GM20000 (cell line): ENCODE measurements at regions not wholly inside any gene's neighbourhood (a gene's known extent, or its start where the extent isn't known, plus 50 kb on each side); places are given as distances from the start of the nearest gene placed in this dataset.
"Not testable (repeated sequence)": the region's sequence is repeated elsewhere in the genome, so short reads cannot be mapped to it uniquely, and the experiment has no call there.

Experiments
- DNase-seq: peaks from one replicate; pipeline ENCODE4 v3.0.0; 2012; ENCODE audit warnings: low spot score
- TF ChIP-seq, protein P1 (sequence below): IDR thresholded peaks from 2 replicates; pipeline ENCODE4 v1.5.1; 2012; ENCODE audit warnings: mild to moderate bottlenecking, control low read depth; ENCODE audit errors: extremely low read depth, missing control alignments

DNA sequence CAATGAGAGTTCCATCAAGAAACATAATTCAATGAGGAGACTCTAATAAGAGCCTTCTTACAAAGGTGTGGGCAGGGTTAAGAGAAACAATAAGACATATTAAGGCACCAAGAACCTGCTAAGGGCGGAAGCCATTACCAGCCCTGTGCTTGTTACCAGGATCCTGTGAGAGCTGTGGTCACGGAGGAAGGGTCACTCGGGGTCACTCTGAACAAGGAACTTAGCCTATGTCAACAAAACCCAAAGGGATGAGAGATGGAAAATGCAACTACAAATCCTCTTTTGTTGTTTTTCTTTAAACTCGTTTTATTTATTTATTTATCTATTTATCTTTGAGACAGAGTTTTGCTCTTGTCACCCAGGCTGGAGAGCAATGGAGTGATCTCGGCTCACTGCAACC lies 460.4 kb upstream of the CCDC196 start:
- no peak for DNase-seq

DNA sequence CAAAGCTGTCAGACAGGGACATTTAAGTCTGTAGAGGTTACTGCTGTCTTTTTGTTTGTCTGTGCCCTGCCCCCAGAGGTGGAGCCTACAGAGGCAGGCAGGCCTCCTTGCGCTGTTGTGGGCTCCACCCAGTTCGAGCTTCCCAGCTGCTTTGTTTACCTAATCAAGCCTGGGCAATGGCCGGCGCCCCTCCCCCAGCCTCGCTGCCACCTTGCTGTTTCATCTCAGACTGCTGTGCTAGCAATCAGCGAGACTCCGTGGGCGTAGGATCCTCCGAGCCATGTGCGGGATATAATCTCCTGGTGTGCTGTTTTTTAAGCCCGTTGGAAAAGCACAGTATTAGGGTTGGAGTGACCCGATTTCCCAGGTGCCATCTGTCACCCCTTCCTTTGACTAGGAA lies 454.2 kb upstream of the CCDC196 start:
- not testable (repeated sequence) for DNase-seq

More for the DNA sequence above, 460.4 kb upstream of the CCDC196 start:
- TF ChIP-seq, protein P1, sequence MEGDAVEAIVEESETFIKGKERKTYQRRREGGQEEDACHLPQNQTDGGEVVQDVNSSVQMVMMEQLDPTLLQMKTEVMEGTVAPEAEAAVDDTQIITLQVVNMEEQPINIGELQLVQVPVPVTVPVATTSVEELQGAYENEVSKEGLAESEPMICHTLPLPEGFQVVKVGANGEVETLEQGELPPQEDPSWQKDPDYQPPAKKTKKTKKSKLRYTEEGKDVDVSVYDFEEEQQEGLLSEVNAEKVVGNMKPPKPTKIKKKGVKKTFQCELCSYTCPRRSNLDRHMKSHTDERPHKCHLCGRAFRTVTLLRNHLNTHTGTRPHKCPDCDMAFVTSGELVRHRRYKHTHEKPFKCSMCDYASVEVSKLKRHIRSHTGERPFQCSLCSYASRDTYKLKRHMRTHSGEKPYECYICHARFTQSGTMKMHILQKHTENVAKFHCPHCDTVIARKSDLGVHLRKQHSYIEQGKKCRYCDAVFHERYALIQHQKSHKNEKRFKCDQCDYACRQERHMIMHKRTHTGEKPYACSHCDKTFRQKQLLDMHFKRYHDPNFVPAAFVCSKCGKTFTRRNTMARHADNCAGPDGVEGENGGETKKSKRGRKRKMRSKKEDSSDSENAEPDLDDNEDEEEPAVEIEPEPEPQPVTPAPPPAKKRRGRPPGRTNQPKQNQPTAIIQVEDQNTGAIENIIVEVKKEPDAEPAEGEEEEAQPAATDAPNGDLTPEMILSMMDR, result no peak

DNA sequence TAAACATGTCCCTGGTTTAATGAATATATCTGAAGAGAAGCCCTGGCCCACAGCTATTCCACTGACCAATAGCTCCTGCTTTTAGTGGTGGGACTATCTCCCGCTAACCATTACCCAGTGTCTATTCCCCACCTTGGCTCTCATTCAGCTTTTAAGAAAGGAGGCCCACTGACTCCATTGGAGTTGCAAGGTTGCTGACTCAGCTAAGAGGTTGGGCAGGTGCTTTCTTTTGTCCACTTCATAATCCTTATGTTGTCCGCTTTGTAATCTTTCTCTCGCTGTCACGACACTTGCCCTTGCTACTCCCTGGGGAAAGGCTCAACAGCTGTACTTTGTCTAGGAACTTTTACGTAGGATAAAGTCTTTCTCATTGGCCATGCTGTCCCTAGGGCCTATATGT lies 453.4 kb upstream of the CCDC196 start:
- TF ChIP-seq, protein P1, result no peak
- DNase-seq, result no peak

DNA sequence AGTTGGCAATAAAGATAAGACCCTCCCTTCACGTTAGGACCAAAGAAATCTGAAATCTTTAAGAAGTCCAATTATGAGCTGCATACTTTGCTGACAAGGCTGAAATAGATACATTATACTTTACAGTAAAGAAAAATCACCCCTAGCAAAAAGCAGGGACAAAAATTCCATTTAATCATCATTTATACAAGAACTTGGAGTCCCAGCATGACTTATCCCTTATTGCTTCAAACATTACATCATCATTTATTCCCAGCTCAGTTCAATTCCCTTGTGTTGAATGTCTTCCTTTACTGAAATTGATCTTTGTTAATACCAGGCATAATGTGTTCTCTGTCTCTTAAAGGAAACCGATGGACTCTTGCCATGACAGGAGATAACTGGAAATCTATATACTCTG lies 449.6 kb upstream of the CCDC196 start:
- no peak for DNase-seq
- TF ChIP-seq, protein P1, result no peak

DNA sequence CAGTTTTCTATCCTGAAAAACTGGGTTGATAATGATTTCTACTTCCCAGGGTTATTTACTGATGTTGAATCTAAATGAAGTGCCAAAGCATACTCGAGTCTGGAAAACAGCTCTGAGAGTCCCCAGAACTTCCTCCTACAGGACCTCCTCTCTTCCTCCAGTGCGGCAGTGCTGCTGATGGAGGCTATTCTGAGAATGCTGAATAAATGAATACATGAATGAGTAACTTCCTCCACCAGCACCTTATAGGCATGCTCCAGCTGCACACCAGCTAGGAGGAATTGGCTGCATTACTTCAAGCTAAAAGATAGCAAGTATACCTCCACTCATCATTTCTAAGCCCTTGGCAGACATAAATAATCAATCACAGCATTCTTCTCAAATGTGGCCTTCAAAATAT lies 448.8 kb upstream of the CCDC196 start:
- TF ChIP-seq, protein P1, result no peak
- no peak for DNase-seq

DNA sequence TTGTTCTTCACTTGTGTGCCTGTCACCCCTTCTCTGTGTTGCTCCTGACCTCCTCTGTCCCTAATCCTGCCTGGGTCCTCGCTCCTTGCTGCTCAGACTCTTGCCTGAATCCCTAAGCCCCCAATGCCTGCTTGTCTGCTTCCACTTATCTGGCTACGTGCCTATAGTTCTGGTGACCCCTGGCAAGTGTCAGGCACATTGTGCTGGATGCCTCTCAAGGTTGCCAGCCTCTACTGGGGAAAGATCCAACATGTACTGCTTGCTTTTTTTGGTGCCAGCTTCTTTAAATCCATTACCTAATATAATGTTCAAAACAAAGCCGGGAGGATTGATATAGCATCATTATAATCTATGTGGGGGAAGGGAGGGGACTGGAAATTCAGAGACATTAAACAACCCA lies 448.0 kb upstream of the CCDC196 start:
- TF ChIP-seq, protein P1, result no peak
- no peak for DNase-seq

DNA sequence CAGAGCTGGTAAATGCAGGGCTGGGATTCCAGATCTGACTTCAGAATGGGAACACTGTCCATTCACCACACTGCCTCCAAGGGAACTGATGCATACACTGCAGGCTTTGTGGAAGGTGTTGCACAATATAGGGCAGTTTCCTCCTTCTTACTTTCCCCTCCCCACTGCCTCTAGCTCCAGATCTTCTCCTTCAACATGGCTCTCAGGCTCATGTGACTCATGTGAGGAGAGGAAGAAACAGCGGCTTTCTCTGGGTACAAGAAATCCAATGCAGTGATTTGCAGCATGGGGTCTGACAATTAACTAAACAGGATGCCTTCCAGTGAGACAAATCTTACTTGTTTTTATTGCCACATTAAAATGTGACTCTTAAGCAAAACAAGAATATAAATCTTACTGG lies 447.6 kb upstream of the CCDC196 start:
- DNase-seq, result no peak
- TF ChIP-seq, protein P1, result no peak

DNA sequence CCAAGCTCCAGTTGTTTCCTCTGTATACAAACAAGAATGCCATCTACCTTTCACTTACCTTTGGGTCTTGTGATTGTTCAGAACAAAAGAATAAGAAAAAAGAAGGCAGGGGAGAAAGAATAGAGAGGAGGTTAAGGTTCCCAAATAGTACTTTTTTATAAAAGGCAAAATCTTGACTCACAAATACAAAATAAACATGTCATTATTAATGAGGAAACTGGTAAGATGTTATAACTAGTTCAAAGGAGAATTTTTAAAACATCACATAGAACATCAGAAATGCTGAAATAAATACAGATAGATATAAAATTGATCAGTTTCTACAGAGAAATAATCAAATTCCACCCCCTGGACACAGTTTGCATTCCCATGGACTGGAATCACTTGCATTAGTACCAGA lies 446.7 kb upstream of the CCDC196 start:
- TF ChIP-seq, protein P1, result no peak
- DNase-seq, result no peak
